ENCODE measurements at regions not wholly inside any gene's neighbourhood (a gene's known extent, or its start where the extent isn't known, plus 50 kb on each side); places are given as distances from the start of the nearest gene placed in this dataset.

GRCh38 chr2:56656826-56657225 is 473.0 kb downstream of the CCDC85A start:
- TF ChIP-seq EZH2phosphoT487 (IDR thresholded peaks at IDR 0.05; ENCODE audit: borderline replicate concordance, low read depth) = no peak
- TF ChIP-seq EP300 (IDR thresholded peaks at IDR 0.05; ENCODE audit: borderline replicate concordance in 1 of 2, low read depth in 1 of 2, low read length in 1 of 2) = no peak
- TF ChIP-seq RCOR1 (IDR thresholded peaks at IDR 0.05; ENCODE audit: low read length) = no peak
